ENCODE measurements at regions not wholly inside any gene's neighbourhood (a gene's known extent, or its start where the extent isn't known, plus 50 kb on each side); places are given as distances from the start of the nearest gene placed in this dataset.
"Not testable (repeated sequence)": the region's sequence is repeated elsewhere in the genome, so short reads cannot be mapped to it uniquely, and the experiment has no call there.

- WGBS, 2 donors: no CpG with 5 or more reads among the region's 3 CpGs
- H3K4me3 ChIP-seq (replicated peaks in 1 of 3); H3K9me3 ChIP-seq; H3K36me3 ChIP-seq; H3K27me3 ChIP-seq; intact Hi-C loops (cut with DNase I); H3K4me1 ChIP-seq; H3K27ac ChIP-seq; DNase-seq: not testable (repeated sequence)
Observed at GRCh38 chrY:17511984-17512383, 368.0 kb downstream of the CDY2B start.

GRCh38 chrY:17511476-17511875, 368.5 kb downstream of the CDY2B start:
- intact Hi-C loops (cut with DNase I); H3K36me3 ChIP-seq; H3K4me3 ChIP-seq (replicated peaks in 1 of 3); H3K27ac ChIP-seq; H3K27me3 ChIP-seq; H3K9me3 ChIP-seq; DNase-seq; H3K4me1 ChIP-seq: not testable (repeated sequence)
- no CpG with 5 or more reads among the region's 1 CpG for WGBS, 2 donors

GRCh38 chrY:17505834-17506233, 374.2 kb downstream of the CDY2B start:
- H3K4me1 ChIP-seq; H3K9me3 ChIP-seq; H3K4me3 ChIP-seq (replicated peaks in 1 of 3); intact Hi-C loops (cut with DNase I); DNase-seq; H3K27me3 ChIP-seq; H3K36me3 ChIP-seq; H3K27ac ChIP-seq: not testable (repeated sequence)
- no CpG with 5 or more reads among the region's 2 CpGs for WGBS, 2 donors

GRCh38 chrY:17484763-17485162, 395.3 kb downstream of the CDY2B start:
- H3K27ac ChIP-seq; H3K9me3 ChIP-seq; H3K4me1 ChIP-seq; H3K36me3 ChIP-seq; H3K4me3 ChIP-seq (replicated peaks in 1 of 3); DNase-seq; intact Hi-C loops (cut with DNase I); H3K27me3 ChIP-seq: not testable (repeated sequence)

- H3K36me3 ChIP-seq; H3K4me1 ChIP-seq; intact Hi-C loops (cut with DNase I); H3K27ac ChIP-seq; H3K4me3 ChIP-seq (replicated peaks in 1 of 3); H3K9me3 ChIP-seq; H3K27me3 ChIP-seq; DNase-seq: not testable (repeated sequence)
- no CpG with 5 or more reads among the region's 2 CpGs for WGBS, 2 donors
Observed at GRCh38 chrY:17484157-17484556, 395.9 kb downstream of the CDY2B start.

GRCh38 chrY:17481389-17482022, 398.5 kb downstream of the CDY2B start:
- H3K27me3 ChIP-seq; intact Hi-C loops (cut with DNase I); H3K36me3 ChIP-seq; H3K27ac ChIP-seq; H3K4me1 ChIP-seq; H3K4me3 ChIP-seq (replicated peaks in 1 of 3); H3K9me3 ChIP-seq; DNase-seq: not testable (repeated sequence)
- WGBS, 2 donors: no CpG with 5 or more reads among the region's 15 CpGs

GRCh38 chrY:17472068-17472467, 408.0 kb downstream of the CDY2B start:
- H3K4me3 ChIP-seq (replicated peaks in 1 of 3); DNase-seq; H3K9me3 ChIP-seq; intact Hi-C loops (cut with DNase I); H3K27me3 ChIP-seq; H3K4me1 ChIP-seq; H3K36me3 ChIP-seq; H3K27ac ChIP-seq: not testable (repeated sequence)
- no CpG with 5 or more reads among the region's 3 CpGs for WGBS, 2 donors

- intact Hi-C loops (cut with DNase I); H3K9me3 ChIP-seq; H3K4me1 ChIP-seq; H3K27me3 ChIP-seq; H3K4me3 ChIP-seq (replicated peaks in 1 of 3); H3K36me3 ChIP-seq; H3K27ac ChIP-seq; DNase-seq: not testable (repeated sequence)
- WGBS, 2 donors: no CpG with 5 or more reads among the region's 11 CpGs
Observed at GRCh38 chrY:17459753-17460152, 420.3 kb downstream of the CDY2B start.

GRCh38 chrY:17430570-17431166, 449.4 kb downstream of the CDY2B start:
- intact Hi-C loops (cut with DNase I): no loop called here

More at GRCh38 chrY:17430570-17431166, 449.4 kb downstream of the CDY2B start:
- DNase-seq: peak; percentile 56 to 71
- no peaks in the 10 kb centered on the region for H3K9me3 ChIP-seq
- H3K36me3 ChIP-seq: no peaks in the 10 kb centered on the region
- WGBS, 2 donors: 20 to 22% methylated on average over 5 of the region's 5 CpGs
- H3K27me3 ChIP-seq: no peaks in the 10 kb centered on the region
- TF ChIP-seq CTCF (IDR thresholded peaks at IDR 0.05) (peak in 1 of 6 experiments; percentile 56), POLR2A (IDR thresholded peaks at IDR 0.05) (no peak)
- H3K27ac ChIP-seq: no peak overlapping the region
- H3K4me3 ChIP-seq (replicated peaks in 1 of 3): no peak overlapping the region
- H3K4me1 ChIP-seq: no peaks in the 10 kb centered on the region
